GM23338 (cell line): ENCODE measurements at regions not wholly inside any gene's neighbourhood (a gene's known extent, or its start where the extent isn't known, plus 50 kb on each side); places are given as distances from the start of the nearest gene placed in this dataset.
A peak's percentile ranks its signal among the peaks of the same experiment; 100 is the strongest.

Experiments used
- ATAC-seq: fragments of 200-7000 bp; cut with Tn5 transposase; 3 replicates; pipeline ENCODE4 v1.9.1; 2020
- DNase-seq: peaks from one replicate; pipeline ENCODE4 v3.0.0-alpha.2; 2015; ENCODE audit warnings: low spot score
- H2AFZ ChIP-seq: fragments of 200-600 bp; sonication (generic); 2 replicates; pipeline ENCODE4 v1.8.0; 2016; ENCODE audit warnings: antibody characterized with exemption, mild to moderate bottlenecking, moderate library complexity
- H3F3A ChIP-seq: fragments of 200-600 bp; sonication (generic); replicated peaks from 2 replicates; pipeline ENCODE4 v1.8.0; 2017; ENCODE audit warnings: antibody characterized with exemption, mixed run types, low read depth
- H3K27ac ChIP-seq: fragments of 200-600 bp; sonication (generic); 2 replicates; pipeline ENCODE4 v1.6.1; 2016; ENCODE audit warnings: low read depth
- H3K27me3 ChIP-seq: fragments of 200-600 bp; sonication (generic); 2 replicates; pipeline ENCODE4 v1.8.0; 2016; ENCODE audit warnings: mild to moderate bottlenecking, mixed run types, moderate library complexity; ENCODE audit not compliant: insufficient read depth
- H3K36me3 ChIP-seq: fragments of 200-600 bp; sonication (generic); 2 replicates; pipeline ENCODE4 v1.8.0; 2016; ENCODE audit warnings: mild to moderate bottlenecking; ENCODE audit not compliant: insufficient read depth
- H3K4me1 ChIP-seq: fragments of 200-600 bp; sonication (generic); 2 replicates; pipeline ENCODE4 v1.8.0; 2016; ENCODE audit warnings: mild to moderate bottlenecking, moderate library complexity; ENCODE audit not compliant: insufficient read depth
- H3K4me2 ChIP-seq: fragments of 200-600 bp; sonication (generic); 2 replicates; pipeline ENCODE4 v1.7.1; 2017; ENCODE audit warnings: mixed run types
- H3K4me3 ChIP-seq: fragments of 200-600 bp; sonication (generic); 2 replicates; pipeline ENCODE4 v1.6.1; 2016; ENCODE audit warnings: mixed run types
- H3K79me2 ChIP-seq: fragments of 200-600 bp; sonication (generic); replicated peaks from 2 replicates; pipeline ENCODE4 v1.8.0; 2017; ENCODE audit warnings: mild to moderate bottlenecking; ENCODE audit not compliant: insufficient read depth
- H3K9me2 ChIP-seq: fragments of 200-600 bp; sonication (generic); 2 replicates; pipeline ENCODE4 v1.8.0; 2017; ENCODE audit not compliant: insufficient read depth
- H4K20me1 ChIP-seq: fragments of 200-600 bp; sonication (generic); replicated peaks from 2 replicates; pipeline ENCODE4 v1.8.0; 2017; ENCODE audit warnings: mild to moderate bottlenecking; ENCODE audit not compliant: insufficient read depth
- H3K27ac Mint-ChIP-seq: 2 replicates; pipeline ENCODE4 v1.8.0; 2020; ENCODE audit warnings: inconsistent platforms, mild to moderate bottlenecking, moderate library complexity, mixed read lengths
- H3K27me3 Mint-ChIP-seq: 3 replicates; pipeline ENCODE4 v1.8.0; 2022; ENCODE audit warnings: low read depth, mild to moderate bottlenecking, moderate library complexity, mixed read lengths, inconsistent platforms; ENCODE audit not compliant: insufficient read depth, poor library complexity
- H3K36me3 Mint-ChIP-seq: 3 replicates; pipeline ENCODE4 v1.8.0; 2021; ENCODE audit warnings: low read depth, mild to moderate bottlenecking, inconsistent platforms, moderate library complexity, mixed read lengths
- H3K4me1 Mint-ChIP-seq: 3 replicates; pipeline ENCODE4 v1.8.0; 2020; ENCODE audit warnings: mild to moderate bottlenecking, inconsistent platforms, mixed read lengths
- H3K4me3 Mint-ChIP-seq: 3 replicates; pipeline ENCODE4 v1.8.0; 2021; ENCODE audit warnings: moderate library complexity, mild to moderate bottlenecking, inconsistent platforms, mixed read lengths
- H3K9me3 Mint-ChIP-seq: 3 replicates; pipeline ENCODE4 v1.8.0; 2020; ENCODE audit warnings: moderate library complexity, mild to moderate bottlenecking, inconsistent platforms, mixed read lengths
- CREB1 ChIP-seq: fragments of 250-450 bp; sonication (Bioruptor Pico); IDR thresholded peaks from 2 replicates; pipeline ENCODE4 v1.5.0; 2020; ENCODE audit warnings: low read depth, mild to moderate bottlenecking, moderate library complexity
- EZH2 ChIP-seq: fragments of 200-600 bp; sonication (generic); IDR thresholded peaks from one replicate; pipeline ENCODE4 v1.8.0; 2017; ENCODE audit warnings: antibody characterized with exemption, mild to moderate bottlenecking, low read depth; ENCODE audit not compliant: unreplicated experiment
- EZH2phosphoT487 ChIP-seq: fragments of 200-600 bp; sonication (generic); IDR thresholded peaks from one replicate; pipeline ENCODE4 v1.8.1; 2018; ENCODE audit warnings: antibody characterized with exemption; ENCODE audit not compliant: unreplicated experiment
- JUNB ChIP-seq: IDR thresholded peaks from one replicate; pipeline ENCODE4 v1.6.1; 2016; ENCODE audit warnings: antibody characterized with exemption; ENCODE audit not compliant: unreplicated experiment
- NANOG ChIP-seq: IDR thresholded peaks from 2 replicates; pipeline ENCODE4 v1.6.1; 2016; ENCODE audit warnings: antibody characterized with exemption, borderline replicate concordance
- POLR2AphosphoS5 ChIP-seq: IDR thresholded peaks from 2 replicates; pipeline ENCODE4 v1.6.1; 2016; ENCODE audit warnings: antibody characterized with exemption, low read depth
- STAT1 ChIP-seq: IDR thresholded peaks from one replicate; pipeline ENCODE4 v1.6.1; 2016; ENCODE audit warnings: antibody characterized with exemption; ENCODE audit not compliant: unreplicated experiment
- ZNF114 ChIP-seq: fragments of 250-450 bp; sonication (Bioruptor Pico); IDR thresholded peaks from 2 replicates; pipeline ENCODE4 v1.5.0; 2020; ENCODE audit warnings: mild to moderate bottlenecking, moderate library complexity
- ZNF331 ChIP-seq: fragments of 250-450 bp; sonication (Bioruptor Pico); IDR thresholded peaks from 2 replicates; pipeline ENCODE4 v1.5.0; 2020; ENCODE audit warnings: low read depth, mild to moderate bottlenecking, moderate library complexity
- TF ChIP-seq, protein P1 (sequence below): IDR thresholded peaks from one replicate; pipeline ENCODE4 v1.6.1; 2018; ENCODE audit warnings: antibody characterized with exemption; ENCODE audit not compliant: unreplicated experiment
- TF ChIP-seq, protein P2 (sequence below): IDR thresholded peaks from 2 replicates; pipeline ENCODE4 v1.6.1; 2016; ENCODE audit warnings: antibody characterized with exemption
- TF ChIP-seq, protein P3 (sequence below): fragments of 250-450 bp; sonication (Bioruptor Pico); IDR thresholded peaks from 2 replicates; pipeline ENCODE4 v1.5.0; 2020; ENCODE audit warnings: mild to moderate bottlenecking, moderate library complexity

DNA sequence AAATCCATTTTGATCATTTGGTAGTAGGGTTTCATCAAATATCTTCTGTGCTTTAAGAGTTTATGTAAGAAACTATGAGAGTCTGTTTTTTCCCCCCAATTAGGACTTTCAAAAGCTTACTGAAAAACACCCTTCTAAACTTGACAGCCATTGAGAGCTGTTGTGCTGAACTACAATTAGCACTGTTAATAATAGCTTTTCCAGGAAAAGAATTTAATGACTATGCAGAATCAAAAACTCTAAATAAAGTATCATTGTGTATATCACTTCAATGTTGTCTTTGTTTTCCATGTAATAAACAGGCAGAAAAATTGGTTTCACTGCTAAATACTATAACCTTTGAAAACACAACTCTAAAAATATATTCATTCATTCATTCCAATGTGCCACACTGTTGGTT is 121.4 kb upstream of the PDE5A start:
- Histone ChIP-seq H2AFZ (no peak overlapping the region; the same call in 1 of the 2 replicates), H3K4me1 (no peaks in the 10 kb centered on the region), H3K9me2 (no peaks in the 10 kb centered on the region), H3K36me3 (no peaks in the 10 kb centered on the region), H3F3A (no peaks in the 10 kb centered on the region), H3K4me2 (no peak overlapping the region), H3K79me2 (no peaks in the 10 kb centered on the region), H3K27me3 (no peaks in the 10 kb centered on the region), H3K4me3 (no peak overlapping the region), H4K20me1 (no peaks in the 10 kb centered on the region), H3K27ac (no peak overlapping the region)
- Mint-ChIP-seq H3K27me3 (no peaks in the 10 kb centered on the region), H3K4me3 (no peak overlapping the region), H3K9me3 (no peaks in the 10 kb centered on the region), H3K36me3 (no peaks in the 10 kb centered on the region), H3K4me1 (no peaks in the 10 kb centered on the region), H3K27ac (no peak overlapping the region)
- TF ChIP-seq EZH2 (no peak), NANOG (no peak)
- DNase-seq (no peak), ATAC-seq (no peak)

DNA sequence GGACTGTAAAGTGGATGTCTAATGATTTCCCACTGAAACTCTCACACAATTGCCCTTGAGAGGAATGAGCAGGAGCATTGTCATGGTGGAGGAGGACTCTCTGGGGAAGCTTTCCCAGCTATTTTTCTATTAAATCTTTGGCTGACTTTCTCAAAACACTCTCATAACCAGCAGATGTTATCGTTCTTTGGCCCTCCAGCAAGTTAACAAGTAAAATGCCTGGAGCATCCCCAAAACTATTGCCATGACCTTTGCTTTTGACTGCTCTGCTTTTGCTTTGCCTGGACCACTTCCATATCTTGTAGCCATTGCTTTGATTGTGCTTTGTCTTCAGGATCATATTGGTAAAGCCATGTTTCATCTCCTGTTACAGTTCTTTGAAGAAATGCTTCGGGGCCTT is 120.2 kb upstream of the PDE5A start:
- Histone ChIP-seq H3K27ac (no peak overlapping the region), H3K4me3 (no peak overlapping the region), H3K79me2 (no peaks in the 10 kb centered on the region), H3K36me3 (no peaks in the 10 kb centered on the region), H3K4me2 (no peak overlapping the region), H3K4me1 (no peaks in the 10 kb centered on the region), H4K20me1 (no peaks in the 10 kb centered on the region), H2AFZ (peak overlapping the region; percentile 48; the same call in 1 of the 2 replicates), H3K9me2 (no peaks in the 10 kb centered on the region), H3K27me3 (no peaks in the 10 kb centered on the region), H3F3A (no peaks in the 10 kb centered on the region)
- no peak for DNase-seq
- Mint-ChIP-seq H3K4me1 (no peaks in the 10 kb centered on the region), H3K36me3 (no peaks in the 10 kb centered on the region), H3K27me3 (no peaks in the 10 kb centered on the region), H3K27ac (no peak overlapping the region), H3K9me3 (no peaks in the 10 kb centered on the region), H3K4me3 (no peak overlapping the region)
- no peak for ATAC-seq
- TF ChIP-seq, protein P1, sequence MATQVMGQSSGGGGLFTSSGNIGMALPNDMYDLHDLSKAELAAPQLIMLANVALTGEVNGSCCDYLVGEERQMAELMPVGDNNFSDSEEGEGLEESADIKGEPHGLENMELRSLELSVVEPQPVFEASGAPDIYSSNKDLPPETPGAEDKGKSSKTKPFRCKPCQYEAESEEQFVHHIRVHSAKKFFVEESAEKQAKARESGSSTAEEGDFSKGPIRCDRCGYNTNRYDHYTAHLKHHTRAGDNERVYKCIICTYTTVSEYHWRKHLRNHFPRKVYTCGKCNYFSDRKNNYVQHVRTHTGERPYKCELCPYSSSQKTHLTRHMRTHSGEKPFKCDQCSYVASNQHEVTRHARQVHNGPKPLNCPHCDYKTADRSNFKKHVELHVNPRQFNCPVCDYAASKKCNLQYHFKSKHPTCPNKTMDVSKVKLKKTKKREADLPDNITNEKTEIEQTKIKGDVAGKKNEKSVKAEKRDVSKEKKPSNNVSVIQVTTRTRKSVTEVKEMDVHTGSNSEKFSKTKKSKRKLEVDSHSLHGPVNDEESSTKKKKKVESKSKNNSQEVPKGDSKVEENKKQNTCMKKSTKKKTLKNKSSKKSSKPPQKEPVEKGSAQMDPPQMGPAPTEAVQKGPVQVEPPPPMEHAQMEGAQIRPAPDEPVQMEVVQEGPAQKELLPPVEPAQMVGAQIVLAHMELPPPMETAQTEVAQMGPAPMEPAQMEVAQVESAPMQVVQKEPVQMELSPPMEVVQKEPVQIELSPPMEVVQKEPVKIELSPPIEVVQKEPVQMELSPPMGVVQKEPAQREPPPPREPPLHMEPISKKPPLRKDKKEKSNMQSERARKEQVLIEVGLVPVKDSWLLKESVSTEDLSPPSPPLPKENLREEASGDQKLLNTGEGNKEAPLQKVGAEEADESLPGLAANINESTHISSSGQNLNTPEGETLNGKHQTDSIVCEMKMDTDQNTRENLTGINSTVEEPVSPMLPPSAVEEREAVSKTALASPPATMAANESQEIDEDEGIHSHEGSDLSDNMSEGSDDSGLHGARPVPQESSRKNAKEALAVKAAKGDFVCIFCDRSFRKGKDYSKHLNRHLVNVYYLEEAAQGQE, result no peak
- TF ChIP-seq JUNB (no peak), ZNF114 (no peak), EZH2phosphoT487 (no peak), ZNF331 (CRISPR knock-in tag) (no peak), EZH2 (no peak), POLR2AphosphoS5 (no peak), CREB1 (no peak), STAT1 (no peak)
- TF ChIP-seq, protein P2, sequence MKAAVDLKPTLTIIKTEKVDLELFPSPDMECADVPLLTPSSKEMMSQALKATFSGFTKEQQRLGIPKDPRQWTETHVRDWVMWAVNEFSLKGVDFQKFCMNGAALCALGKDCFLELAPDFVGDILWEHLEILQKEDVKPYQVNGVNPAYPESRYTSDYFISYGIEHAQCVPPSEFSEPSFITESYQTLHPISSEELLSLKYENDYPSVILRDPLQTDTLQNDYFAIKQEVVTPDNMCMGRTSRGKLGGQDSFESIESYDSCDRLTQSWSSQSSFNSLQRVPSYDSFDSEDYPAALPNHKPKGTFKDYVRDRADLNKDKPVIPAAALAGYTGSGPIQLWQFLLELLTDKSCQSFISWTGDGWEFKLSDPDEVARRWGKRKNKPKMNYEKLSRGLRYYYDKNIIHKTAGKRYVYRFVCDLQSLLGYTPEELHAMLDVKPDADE, result no peak
- TF ChIP-seq, protein P3, sequence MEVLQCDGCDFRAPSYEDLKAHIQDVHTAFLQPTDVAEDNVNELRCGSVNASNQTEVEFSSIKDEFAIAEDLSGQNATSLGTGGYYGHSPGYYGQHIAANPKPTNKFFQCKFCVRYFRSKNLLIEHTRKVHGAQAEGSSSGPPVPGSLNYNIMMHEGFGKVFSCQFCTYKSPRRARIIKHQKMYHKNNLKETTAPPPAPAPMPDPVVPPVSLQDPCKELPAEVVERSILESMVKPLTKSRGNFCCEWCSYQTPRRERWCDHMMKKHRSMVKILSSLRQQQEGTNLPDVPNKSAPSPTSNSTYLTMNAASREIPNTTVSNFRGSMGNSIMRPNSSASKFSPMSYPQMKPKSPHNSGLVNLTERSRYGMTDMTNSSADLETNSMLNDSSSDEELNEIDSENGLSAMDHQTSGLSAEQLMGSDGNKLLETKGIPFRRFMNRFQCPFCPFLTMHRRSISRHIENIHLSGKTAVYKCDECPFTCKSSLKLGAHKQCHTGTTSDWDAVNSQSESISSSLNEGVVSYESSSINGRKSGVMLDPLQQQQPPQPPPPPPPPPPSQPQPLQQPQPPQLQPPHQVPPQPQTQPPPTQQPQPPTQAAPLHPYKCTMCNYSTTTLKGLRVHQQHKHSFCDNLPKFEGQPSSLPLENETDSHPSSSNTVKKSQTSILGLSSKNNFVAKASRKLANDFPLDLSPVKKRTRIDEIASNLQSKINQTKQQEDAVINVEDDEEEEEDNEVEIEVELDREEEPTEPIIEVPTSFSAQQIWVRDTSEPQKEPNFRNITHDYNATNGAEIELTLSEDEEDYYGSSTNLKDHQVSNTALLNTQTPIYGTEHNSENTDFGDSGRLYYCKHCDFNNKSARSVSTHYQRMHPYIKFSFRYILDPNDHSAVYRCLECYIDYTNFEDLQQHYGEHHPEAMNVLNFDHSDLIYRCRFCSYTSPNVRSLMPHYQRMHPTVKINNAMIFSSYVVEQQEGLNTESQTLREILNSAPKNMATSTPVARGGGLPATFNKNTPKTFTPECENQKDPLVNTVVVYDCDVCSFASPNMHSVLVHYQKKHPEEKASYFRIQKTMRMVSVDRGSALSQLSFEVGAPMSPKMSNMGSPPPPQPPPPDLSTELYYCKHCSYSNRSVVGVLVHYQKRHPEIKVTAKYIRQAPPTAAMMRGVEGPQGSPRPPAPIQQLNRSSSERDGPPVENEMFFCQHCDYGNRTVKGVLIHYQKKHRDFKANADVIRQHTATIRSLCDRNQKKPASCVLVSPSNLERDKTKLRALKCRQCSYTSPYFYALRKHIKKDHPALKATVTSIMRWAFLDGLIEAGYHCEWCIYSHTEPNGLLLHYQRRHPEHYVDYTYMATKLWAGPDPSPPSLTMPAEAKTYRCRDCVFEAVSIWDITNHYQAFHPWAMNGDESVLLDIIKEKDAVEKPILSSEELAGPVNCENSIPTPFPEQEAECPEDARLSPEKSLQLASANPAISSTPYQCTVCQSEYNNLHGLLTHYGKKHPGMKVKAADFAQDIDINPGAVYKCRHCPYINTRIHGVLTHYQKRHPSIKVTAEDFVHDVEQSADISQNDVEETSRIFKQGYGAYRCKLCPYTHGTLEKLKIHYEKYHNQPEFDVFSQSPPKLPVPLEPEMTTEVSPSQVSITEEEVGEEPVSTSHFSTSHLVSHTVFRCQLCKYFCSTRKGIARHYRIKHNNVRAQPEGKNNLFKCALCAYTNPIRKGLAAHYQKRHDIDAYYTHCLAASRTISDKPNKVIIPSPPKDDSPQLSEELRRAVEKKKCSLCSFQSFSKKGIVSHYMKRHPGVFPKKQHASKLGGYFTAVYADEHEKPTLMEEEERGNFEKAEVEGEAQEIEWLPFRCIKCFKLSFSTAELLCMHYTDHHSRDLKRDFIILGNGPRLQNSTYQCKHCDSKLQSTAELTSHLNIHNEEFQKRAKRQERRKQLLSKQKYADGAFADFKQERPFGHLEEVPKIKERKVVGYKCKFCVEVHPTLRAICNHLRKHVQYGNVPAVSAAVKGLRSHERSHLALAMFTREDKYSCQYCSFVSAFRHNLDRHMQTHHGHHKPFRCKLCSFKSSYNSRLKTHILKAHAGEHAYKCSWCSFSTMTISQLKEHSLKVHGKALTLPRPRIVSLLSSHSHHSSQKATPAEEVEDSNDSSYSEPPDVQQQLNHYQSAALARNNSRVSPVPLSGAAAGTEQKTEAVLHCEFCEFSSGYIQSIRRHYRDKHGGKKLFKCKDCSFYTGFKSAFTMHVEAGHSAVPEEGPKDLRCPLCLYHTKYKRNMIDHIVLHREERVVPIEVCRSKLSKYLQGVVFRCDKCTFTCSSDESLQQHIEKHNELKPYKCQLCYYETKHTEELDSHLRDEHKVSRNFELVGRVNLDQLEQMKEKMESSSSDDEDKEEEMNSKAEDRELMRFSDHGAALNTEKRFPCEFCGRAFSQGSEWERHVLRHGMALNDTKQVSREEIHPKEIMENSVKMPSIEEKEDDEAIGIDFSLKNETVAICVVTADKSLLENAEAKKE (CRISPR knock-in tag), result no peak
